ENCODE measurements at regions not wholly inside any gene's neighbourhood (a gene's known extent, or its start where the extent isn't known, plus 50 kb on each side); places are given as distances from the start of the nearest gene placed in this dataset.

- no peaks in the 10 kb centered on the region for H3K36me3 Mint-ChIP-seq
- H3K4me3 Mint-ChIP-seq, result no peak overlapping the region
- H3K9me3 Mint-ChIP-seq, result no peaks in the 10 kb centered on the region
- DNase-seq, result no peak
- H3K27me3 Mint-ChIP-seq, result no peaks in the 10 kb centered on the region
- CTCF ChIA-PET, result interaction anchor here (1.0 kb wide), 1 partner anchor 12 kb away, joined by 3 read pairs; no protein-coding TSS in a partner anchor
- no peaks in the 10 kb centered on the region for H3K4me1 Mint-ChIP-seq
- H3K27ac Mint-ChIP-seq, result no peak overlapping the region
These were observed 149.8 kb upstream of the DYNLRB2 start for GRCh38 chr16:80390871-80391489.

- no peaks in the 10 kb centered on the region for H3K9me3 Mint-ChIP-seq
- H3K27ac Mint-ChIP-seq, result no peak overlapping the region
- no peaks in the 10 kb centered on the region for H3K4me1 Mint-ChIP-seq
- no peaks in the 10 kb centered on the region for H3K36me3 Mint-ChIP-seq
- CTCF ChIA-PET, result no interaction called here
- no peaks in the 10 kb centered on the region for H3K27me3 Mint-ChIP-seq
- no peak for DNase-seq
- no peak overlapping the region for H3K4me3 Mint-ChIP-seq
These were observed 150.7 kb upstream of the DYNLRB2 start for GRCh38 chr16:80390046-80390445.

GRCh38 chr16:80389338-80389737, 151.5 kb upstream of the DYNLRB2 start:
- no peaks in the 10 kb centered on the region for H3K36me3 Mint-ChIP-seq
- H3K4me3 Mint-ChIP-seq, result no peak overlapping the region
- no peak for DNase-seq
- CTCF ChIA-PET, result no interaction called here
- no peak overlapping the region for H3K27ac Mint-ChIP-seq
- H3K4me1 Mint-ChIP-seq, result no peaks in the 10 kb centered on the region
- H3K27me3 Mint-ChIP-seq, result no peaks in the 10 kb centered on the region
- H3K9me3 Mint-ChIP-seq, result no peaks in the 10 kb centered on the region

GRCh38 chr16:80387318-80387921, 153.4 kb upstream of the DYNLRB2 start:
- no peaks in the 10 kb centered on the region for H3K27me3 Mint-ChIP-seq

GRCh38 chr16:80384862-80385261, 155.9 kb upstream of the DYNLRB2 start:
- H3K27me3 Mint-ChIP-seq, result no peaks in the 10 kb centered on the region

More at GRCh38 chr16:80387318-80387921, 153.4 kb upstream of the DYNLRB2 start:
- no peaks in the 10 kb centered on the region for H3K36me3 Mint-ChIP-seq
- H3K27ac Mint-ChIP-seq, result no peak overlapping the region
- DNase-seq, result no peak
- no peak overlapping the region for H3K4me3 Mint-ChIP-seq
- no peaks in the 10 kb centered on the region for H3K4me1 Mint-ChIP-seq
- CTCF ChIA-PET, result no interaction called here
- no peaks in the 10 kb centered on the region for H3K9me3 Mint-ChIP-seq

GRCh38 chr16:80380514-80380913, 160.3 kb upstream of the DYNLRB2 start:
- Mint-ChIP-seq H3K4me1 (no peaks in the 10 kb centered on the region), H3K9me3 (no peaks in the 10 kb centered on the region), H3K27me3 (no peaks in the 10 kb centered on the region), H3K4me3 (no peak overlapping the region), H3K27ac (no peak overlapping the region), H3K36me3 (no peaks in the 10 kb centered on the region)
- no peak for DNase-seq
- CTCF ChIA-PET, result no interaction called here

More at GRCh38 chr16:80384862-80385261, 155.9 kb upstream of the DYNLRB2 start:
- Mint-ChIP-seq H3K9me3 (no peaks in the 10 kb centered on the region), H3K27ac (no peak overlapping the region), H3K4me3 (no peak overlapping the region), H3K36me3 (no peaks in the 10 kb centered on the region), H3K4me1 (no peaks in the 10 kb centered on the region)
- CTCF ChIA-PET, result interaction anchor here (0.6 kb wide), 1 partner anchor 74 kb away, joined by 3 read pairs; no protein-coding TSS in a partner anchor
- DNase-seq, result no peak

- CTCF ChIA-PET, result no interaction called here
- DNase-seq, result no peak
- H3K36me3 Mint-ChIP-seq, result no peaks in the 10 kb centered on the region
- H3K27me3 Mint-ChIP-seq, result no peaks in the 10 kb centered on the region
- H3K9me3 Mint-ChIP-seq, result no peaks in the 10 kb centered on the region
- H3K4me3 Mint-ChIP-seq, result no peak overlapping the region
- no peaks in the 10 kb centered on the region for H3K4me1 Mint-ChIP-seq
- no peak overlapping the region for H3K27ac Mint-ChIP-seq
These were observed 163.5 kb upstream of the DYNLRB2 start for GRCh38 chr16:80377096-80377956.

- no peaks in the 10 kb centered on the region for H3K9me3 Mint-ChIP-seq
- no peaks in the 10 kb centered on the region for H3K36me3 Mint-ChIP-seq
- H3K4me3 Mint-ChIP-seq, result no peak overlapping the region
- H3K4me1 Mint-ChIP-seq, result no peaks in the 10 kb centered on the region
- CTCF ChIA-PET, result no interaction called here
- H3K27me3 Mint-ChIP-seq, result no peaks in the 10 kb centered on the region
- DNase-seq, result no peak
- H3K27ac Mint-ChIP-seq, result no peak overlapping the region
These were observed 164.8 kb upstream of the DYNLRB2 start for GRCh38 chr16:80375973-80376372.

- Mint-ChIP-seq H3K4me3 (no peak overlapping the region), H3K27ac (no peak overlapping the region), H3K27me3 (no peaks in the 10 kb centered on the region), H3K9me3 (no peaks in the 10 kb centered on the region), H3K4me1 (no peaks in the 10 kb centered on the region), H3K36me3 (no peaks in the 10 kb centered on the region)
- DNase-seq, result no peak
- CTCF ChIA-PET, result no interaction called here
These were observed 165.3 kb upstream of the DYNLRB2 start for GRCh38 chr16:80375513-80375912.

- H3K9me3 Mint-ChIP-seq, result no peaks in the 10 kb centered on the region
These were observed 168.5 kb upstream of the DYNLRB2 start for GRCh38 chr16:80372341-80372740.

GRCh38 chr16:80369138-80369958, 171.4 kb upstream of the DYNLRB2 start:
- Mint-ChIP-seq H3K4me1 (no peaks in the 10 kb centered on the region), H3K36me3 (no peaks in the 10 kb centered on the region), H3K27me3 (no peaks in the 10 kb centered on the region), H3K4me3 (no peak overlapping the region), H3K27ac (no peak overlapping the region), H3K9me3 (no peaks in the 10 kb centered on the region)
- DNase-seq, result no peak
- CTCF ChIA-PET, result interaction anchor here (1.1 kb wide), 2 partner anchors 157 to 1865 kb away, joined by 3 read pairs; no protein-coding TSS in a partner anchor

More at GRCh38 chr16:80372341-80372740, 168.5 kb upstream of the DYNLRB2 start:
- no peaks in the 10 kb centered on the region for H3K36me3 Mint-ChIP-seq
- H3K4me3 Mint-ChIP-seq, result no peak overlapping the region
- H3K4me1 Mint-ChIP-seq, result no peaks in the 10 kb centered on the region
- H3K27ac Mint-ChIP-seq, result no peak overlapping the region
- DNase-seq, result no peak
- CTCF ChIA-PET, result no interaction called here
- H3K27me3 Mint-ChIP-seq, result no peaks in the 10 kb centered on the region

- Mint-ChIP-seq H3K9me3 (no peaks in the 10 kb centered on the region), H3K4me1 (no peaks in the 10 kb centered on the region), H3K36me3 (no peaks in the 10 kb centered on the region), H3K4me3 (no peak overlapping the region), H3K27ac (no peak overlapping the region), H3K27me3 (peaks cover 4% of the 10 kb centered on the region)
- CTCF ChIA-PET, result no interaction called here
- no peak for DNase-seq
These were observed 173.6 kb upstream of the DYNLRB2 start for GRCh38 chr16:80367037-80367658.

GRCh38 chr16:80366023-80366422, 174.8 kb upstream of the DYNLRB2 start:
- Mint-ChIP-seq H3K27me3 (peaks cover 4% of the 10 kb centered on the region), H3K4me1 (no peaks in the 10 kb centered on the region), H3K27ac (no peak overlapping the region), H3K9me3 (no peaks in the 10 kb centered on the region), H3K4me3 (no peak overlapping the region), H3K36me3 (no peaks in the 10 kb centered on the region)
- CTCF ChIA-PET, result no interaction called here
- DNase-seq, result no peak

GRCh38 chr16:80362816-80363215, 178.0 kb upstream of the DYNLRB2 start:
- H3K4me1 Mint-ChIP-seq, result no peaks in the 10 kb centered on the region
- CTCF ChIA-PET, result interaction anchor here (0.7 kb wide), 1 partner anchor 10 kb away, joined by 3 read pairs; no protein-coding TSS in a partner anchor
- no peaks in the 10 kb centered on the region for H3K36me3 Mint-ChIP-seq
- H3K4me3 Mint-ChIP-seq, result no peak overlapping the region
- DNase-seq, result no peak
- no peak overlapping the region for H3K27ac Mint-ChIP-seq
- H3K9me3 Mint-ChIP-seq, result no peaks in the 10 kb centered on the region
- peaks cover 4% of the 10 kb centered on the region for H3K27me3 Mint-ChIP-seq

Measured in activated naive CD4-positive, alpha-beta T cell treated with anti-CD3 and anti-CD28 coated beads, Interleukin-2, amount 10 ng/mL, durations not matched to agents 7 days and 5 days (primary cell).